GM18517 (cell line): ENCODE measurements at regions not wholly inside any gene's neighbourhood (a gene's known extent, or its start where the extent isn't known, plus 50 kb on each side); places are given as distances from the start of the nearest gene placed in this dataset.

Source experiments
- ATAC-seq: cut with Tn5 transposase; IDR thresholded peaks from one replicate; pipeline ENCODE4 v1.9.1; 2021; ENCODE audit warnings: mild to moderate bottlenecking, moderate library complexity; ENCODE audit not compliant: unreplicated experiment

DNA sequence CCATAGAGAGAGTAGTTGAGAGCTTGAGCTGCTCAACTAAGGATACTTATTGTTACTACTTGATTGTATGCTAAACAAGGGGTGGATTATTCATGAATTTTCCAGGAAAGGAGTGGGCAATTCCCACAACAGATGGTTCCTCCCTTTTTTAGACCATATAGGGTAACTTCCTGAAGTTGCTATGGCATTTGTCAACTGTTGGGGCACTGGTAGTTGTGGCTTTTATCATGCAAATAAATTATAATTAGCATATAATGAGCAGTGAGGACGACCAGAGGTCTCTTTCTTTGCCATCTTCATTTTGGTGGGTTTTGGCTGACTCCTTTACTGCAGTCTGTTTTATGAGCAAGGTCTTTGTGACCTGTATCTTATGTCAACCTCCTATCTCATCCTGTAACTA is 1403.5 kb upstream of the PABPC4L start:
- no peak for ATAC-seq

DNA sequence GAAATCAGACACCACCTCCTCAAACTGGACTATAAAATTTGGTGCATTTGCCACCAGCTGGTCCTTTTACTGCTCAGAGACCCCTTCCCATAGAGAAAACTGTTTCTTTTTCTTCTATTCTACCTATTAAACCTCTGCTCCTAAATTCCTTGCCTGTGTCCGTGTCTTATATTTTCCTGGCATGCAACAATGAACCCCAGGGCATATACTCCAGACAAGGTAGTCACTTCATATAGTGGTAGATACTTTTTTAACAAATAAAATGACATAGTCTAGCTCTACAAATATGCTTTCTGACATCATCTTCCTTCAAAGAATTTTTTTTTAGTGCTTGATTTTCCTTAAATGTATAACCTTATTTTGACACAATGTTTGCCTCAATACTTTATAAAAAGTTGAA is 1402.9 kb upstream of the PABPC4L start:
- ATAC-seq, result no peak

DNA sequence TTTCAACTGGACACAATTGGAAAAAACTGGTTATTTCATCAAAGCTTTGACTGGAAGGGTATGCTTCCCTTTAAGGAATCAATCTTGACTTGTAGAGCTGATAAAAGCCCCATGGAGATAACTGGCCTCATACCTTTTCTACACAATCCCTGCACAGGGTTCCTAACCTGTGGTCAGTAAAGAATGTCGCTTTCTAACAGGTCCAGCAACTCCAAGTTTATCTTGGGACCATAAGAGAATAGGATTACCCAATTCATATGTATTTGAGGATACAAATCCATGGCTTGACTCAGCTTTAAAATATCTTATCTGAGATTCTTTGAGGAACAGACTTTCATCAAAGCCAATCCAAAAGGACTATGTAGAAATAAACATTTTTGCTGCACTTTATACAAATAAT is 1399.8 kb upstream of the PABPC4L start:
- no peak for ATAC-seq

DNA sequence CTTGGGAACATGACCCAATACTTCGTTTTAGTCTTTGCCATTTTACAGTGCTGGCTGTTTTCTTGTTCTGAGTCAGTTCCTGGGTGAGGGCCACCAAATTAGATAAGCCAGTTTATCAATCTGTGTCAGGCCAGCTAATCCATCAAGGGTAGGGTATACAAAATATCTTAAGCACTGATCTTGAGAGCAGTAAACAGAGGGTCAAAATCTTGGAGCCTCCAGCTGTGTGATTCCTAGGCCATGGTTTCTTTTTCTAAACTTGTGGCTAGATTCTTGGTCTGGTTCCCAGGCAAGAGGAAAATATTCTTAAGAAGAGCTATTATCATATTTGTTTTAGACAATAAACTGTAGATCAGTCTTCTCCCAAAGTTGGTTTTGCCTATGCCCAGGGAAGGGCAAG is 1396.6 kb upstream of the PABPC4L start:
- ATAC-seq, result no peak

DNA sequence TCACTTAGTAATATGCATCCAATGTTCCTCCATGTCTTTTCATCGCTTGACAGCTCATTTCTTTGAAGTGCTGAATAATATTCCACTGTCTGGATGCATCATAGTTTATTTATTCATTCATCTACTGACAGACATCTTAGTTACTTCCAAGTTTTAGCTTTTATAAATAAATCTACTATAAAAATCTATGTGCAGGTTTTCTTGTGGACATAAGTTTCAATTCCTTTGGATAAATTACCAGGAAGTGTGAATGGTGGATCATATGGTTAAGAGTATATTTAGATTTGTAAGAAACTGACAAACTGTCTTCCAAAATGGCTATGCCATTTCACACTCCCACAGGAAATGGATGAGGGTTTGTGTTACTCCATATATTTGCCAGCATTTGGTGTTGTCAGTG is 1392.9 kb upstream of the PABPC4L start:
- ATAC-seq, result no peak

DNA sequence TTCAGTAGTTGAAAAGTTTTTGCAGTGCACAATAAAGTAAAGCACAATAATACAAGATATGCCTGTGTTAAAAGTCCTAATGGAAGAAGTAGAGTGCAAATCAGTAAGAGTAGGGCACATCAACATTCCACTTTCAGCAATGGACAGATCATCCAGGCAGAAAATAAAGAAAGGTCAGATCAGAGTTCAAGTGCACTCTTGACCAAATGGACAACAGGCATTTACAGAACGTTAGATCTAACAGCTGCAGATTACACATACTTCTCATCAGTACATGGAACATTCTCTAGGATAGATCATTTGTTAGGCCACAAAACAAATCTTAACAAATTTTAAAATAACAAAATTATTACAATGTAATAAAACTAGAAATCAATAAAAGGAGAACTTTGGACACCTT is 1373.5 kb upstream of the PABPC4L start:
- ATAC-seq, result no peak

DNA sequence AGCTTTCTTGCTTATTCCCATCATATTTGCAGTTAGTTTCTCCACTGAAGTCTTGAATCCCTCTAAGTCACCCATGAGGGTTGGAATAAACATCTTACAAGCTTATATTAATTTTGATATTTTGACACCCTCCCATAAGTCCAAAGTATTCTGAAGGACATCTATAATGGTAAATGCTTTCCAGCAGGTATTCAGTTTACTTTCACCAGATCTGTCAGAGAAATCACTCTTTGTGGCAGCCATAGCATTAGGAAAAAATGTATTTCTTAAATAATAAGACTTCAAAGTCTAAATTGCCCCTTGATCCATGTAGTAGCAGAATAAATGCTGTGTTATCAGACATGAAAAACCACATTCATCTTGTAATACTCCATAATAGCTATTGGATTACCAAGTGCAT is 1371.7 kb upstream of the PABPC4L start:
- ATAC-seq, result no peak

DNA sequence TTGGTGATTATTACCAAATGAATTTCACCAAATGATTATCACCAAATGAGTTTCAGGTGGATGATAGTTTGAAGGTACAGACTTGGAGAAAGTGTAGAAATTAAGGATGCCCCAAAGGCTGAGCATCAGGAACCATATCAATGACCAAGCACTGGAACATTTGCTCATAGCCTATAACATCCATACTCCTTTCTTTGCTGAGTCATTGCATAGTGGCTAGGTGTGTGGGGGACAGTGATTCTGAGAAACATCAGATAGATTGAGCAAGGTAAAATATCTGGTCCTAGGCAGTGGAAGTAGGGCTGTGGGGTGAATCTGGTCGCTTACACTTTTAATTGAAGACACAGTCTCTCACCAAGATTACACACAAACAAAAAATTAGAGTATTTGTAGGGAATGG is 1362.5 kb upstream of the PABPC4L start:
- ATAC-seq, result no peak

DNA sequence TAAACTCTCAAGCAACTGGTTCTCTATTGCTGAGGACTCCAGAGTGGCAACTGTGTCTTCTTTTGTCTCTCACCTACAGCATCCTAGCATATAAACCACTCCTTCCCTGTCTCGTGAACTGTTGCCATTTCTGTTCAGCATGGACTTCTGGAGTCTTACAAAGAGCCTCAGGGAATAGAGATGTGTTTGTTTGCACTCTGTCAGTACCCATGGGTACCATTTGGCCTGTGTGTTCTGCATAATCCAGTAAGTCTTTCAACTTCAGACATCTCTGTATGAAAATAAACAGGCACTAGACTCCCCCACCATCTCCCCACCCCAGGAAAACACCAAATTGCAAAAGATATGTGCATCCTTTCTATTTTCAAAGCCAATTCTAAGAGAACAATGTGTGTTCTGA is 1351.6 kb upstream of the PABPC4L start:
- no peak for ATAC-seq

DNA sequence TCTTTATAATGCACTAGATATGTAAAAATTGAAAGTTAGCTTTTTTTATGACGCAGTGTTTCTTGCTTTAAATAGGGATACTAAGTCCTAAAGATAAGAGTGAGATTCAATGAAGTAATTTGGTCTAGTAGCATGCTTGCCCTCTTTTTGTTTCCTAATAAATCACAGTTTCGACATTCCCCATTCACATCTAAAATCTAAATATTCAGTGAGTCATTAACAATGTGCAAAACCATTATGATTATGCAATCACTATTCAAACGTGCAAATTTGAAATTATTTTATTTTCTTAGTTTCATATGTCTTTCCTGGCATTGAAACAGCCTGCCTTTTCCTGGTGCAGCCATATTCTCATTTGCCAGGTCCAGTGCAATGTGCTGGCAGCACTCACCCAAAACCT is 1350.5 kb upstream of the PABPC4L start:
- ATAC-seq, result no peak

DNA sequence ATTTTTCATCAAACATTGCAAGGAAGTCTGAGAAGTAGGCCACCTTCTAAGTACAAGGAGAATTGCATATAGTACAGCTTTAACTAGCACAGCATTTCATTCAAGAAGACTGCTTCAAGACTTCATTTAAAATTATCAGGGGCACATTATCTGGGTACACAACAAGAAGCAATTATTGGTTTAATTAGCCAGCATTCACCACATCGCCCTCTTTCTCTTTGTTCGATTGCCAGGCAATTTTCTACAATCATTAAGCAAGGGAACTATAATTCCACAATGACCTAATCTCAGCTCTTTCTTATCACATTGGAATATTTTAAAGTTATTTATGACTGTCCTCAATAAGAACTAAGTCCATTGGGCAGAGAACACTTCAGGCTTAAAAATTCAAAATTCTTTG is 1347.1 kb upstream of the PABPC4L start:
- no peak for ATAC-seq

DNA sequence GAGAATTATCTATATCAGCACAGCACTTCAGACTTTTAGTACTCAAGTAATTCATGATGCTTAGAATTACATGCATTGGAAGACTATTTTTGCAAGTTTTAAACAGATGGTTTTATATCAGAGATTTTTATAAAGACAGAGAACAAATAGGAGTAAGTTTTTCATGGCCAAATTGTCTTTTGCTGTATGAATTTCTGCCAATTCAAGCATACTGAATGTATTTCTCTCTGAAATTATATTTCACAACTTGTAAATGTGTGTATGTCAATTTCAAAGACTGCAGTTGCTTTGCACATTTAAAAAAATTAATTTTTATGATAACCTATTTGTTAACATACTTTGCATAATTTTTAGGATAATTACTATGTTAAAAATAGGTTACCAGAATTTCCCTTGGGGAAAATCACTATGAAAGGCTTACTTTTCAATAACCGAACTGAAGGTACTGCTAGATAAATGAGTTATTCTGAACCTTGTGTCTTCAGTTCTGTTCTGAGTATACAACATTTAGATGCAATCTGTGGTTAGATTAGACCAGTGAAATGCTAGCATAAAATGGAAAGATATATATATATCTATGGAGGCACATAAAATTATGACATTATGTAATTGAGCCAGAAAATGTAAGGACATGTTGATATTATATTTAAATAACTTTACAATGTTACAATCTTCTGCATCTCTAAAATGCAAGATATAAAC is 1344.2 kb upstream of the PABPC4L start:
- no peak for ATAC-seq

DNA sequence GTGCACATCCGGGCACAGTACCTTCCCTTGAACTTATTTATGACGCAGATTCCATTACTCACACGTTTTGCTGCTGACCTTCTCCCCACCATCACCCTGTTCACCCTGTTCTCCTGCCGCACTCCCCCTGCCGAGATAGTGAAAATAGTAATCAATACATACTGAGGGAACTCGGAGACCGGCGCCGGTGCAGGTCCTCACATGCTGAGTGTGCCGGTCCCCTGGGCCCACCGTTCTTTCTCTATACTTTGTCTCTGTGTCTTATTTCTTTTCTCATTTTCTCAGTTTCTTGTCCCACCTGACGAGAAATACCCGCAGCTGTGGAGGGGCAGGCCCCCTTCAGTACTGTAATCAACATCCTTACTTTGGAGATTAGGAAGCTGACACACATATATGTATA is 1337.1 kb upstream of the PABPC4L start:
- no peak for ATAC-seq

DNA sequence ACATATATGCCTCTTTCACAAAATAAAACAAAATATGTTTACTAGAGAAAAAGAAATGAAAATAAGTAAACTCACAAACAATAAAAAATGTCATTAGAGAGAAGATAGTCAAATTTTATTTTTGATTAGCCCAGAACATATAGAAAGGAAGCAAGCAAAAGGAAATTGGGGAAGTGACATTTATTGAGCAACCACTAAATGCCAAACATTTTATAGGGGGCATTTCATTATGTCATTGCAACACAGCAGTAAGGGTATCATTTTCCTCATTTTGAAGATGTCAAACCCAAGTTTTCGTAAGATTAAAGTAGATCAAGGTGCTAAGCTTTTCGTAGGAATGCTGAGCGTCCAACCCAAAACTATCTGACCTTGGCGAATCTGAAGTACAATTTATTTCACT is 1331.5 kb upstream of the PABPC4L start:
- no peak for ATAC-seq

DNA sequence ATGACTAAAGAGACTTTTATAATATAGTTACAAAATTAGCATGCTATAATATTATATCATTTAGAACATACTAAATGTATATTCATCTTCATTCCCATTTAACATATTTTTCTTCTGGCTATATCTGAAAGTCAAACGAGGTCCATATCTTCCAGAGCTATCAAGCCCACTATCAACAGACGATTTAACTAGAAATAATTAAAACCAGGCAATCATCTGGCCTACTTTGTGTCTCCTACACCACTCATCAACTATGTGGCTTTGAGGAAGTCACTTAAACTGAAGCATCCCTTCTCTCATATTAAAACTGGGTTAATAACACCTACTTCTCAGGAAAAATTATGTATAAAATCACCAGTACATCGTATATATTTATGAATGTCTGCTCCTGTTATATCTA is 1330.5 kb upstream of the PABPC4L start:
- no peak for ATAC-seq

DNA sequence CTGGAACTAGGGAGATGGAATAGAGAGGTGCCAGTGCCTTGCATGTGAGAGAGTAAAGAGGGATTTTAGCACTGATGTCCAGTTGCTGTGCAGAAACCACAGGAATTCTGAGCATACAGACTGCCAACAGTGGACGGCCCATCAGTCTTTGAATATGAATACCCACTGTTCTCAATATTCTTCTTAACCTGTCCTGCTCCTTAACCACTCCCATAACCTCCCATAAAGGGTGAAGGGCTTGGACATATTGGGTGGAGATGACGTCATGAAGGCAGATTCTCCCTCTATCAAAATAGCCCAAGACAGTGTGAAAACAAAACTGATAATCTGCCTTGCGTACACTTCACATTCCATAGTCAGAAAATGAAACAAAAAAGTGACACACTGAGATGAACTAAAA is 1313.7 kb upstream of the PABPC4L start:
- no peak for ATAC-seq

DNA sequence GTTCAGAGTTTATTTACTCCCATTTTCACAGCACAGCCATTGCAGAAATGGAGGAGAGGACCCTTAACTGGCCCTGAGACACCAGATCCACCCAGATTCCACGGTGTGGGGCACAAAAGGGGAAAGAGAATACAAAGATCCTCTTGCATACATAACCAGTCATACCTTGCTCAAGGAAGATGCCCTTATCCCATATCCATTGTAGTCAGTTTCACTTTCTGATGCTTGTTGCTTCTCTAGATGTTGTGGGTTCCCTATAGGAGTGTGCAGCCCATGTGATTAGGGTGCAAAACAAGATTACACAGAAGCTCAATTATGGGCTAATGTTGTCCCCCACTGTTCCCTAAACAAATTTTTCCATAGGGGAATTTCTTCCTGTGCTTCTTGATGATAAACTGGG is 1309.0 kb upstream of the PABPC4L start:
- ATAC-seq, result no peak

DNA sequence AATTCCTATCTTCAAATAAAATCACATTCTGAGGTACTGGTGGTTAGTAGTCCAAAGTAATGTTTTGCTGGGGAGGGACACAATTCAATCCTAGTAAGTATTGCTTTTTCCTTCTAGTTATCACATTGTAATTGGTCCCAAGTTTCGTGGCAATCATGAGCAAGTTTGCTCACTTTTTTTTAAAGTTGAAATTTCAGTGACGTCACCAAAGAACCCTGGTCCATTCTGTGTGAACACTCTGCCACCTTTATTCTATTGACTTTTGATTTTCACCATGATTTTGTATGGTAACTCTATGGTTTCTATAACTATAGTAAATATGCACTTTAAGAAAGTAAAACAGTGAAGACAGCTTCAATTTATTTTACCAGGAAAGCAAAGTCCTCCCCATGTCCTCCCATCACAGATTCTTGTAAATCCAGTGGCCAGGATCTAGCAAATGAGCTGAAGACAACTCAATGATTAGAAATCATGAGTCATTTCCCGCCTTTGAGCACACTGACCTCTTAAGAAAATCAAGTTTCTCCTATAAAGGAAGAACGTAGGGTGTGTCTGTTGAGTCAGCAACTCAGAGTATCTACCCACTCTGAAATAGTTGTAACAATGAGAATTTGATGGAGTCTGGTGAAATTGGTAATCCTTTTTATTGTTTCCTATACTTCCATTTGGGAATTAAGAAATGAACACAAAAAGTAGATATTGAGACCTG is 1306.6 kb upstream of the PABPC4L start:
- ATAC-seq, result no peak

DNA sequence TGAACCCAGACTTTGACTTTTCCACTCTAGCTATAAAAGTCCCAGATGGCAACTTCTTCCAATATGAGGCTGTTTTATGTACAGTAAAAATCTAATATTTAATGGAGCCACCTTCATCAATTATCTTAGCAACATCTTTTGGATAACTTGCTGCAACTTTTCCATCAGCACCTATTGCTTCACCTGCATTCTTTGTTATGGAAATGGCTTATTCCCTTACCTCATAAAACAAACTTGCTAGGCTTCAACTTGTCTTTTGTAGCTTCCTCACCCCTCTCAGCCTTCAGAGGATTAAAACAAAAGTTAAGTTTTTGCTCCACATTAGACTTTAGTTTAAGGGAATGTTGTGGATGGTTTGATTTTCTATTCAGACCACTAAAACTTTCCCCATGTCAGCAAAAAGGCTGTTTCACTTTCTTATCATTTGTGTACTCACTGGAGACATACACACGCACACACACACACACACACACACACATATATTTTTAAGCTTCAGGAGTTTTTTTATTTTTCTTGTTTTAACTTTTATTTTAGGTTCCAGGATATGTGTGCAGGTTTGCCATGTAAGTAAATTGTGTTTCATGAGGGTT is 1296.1 kb upstream of the PABPC4L start:
- no peak for ATAC-seq

DNA sequence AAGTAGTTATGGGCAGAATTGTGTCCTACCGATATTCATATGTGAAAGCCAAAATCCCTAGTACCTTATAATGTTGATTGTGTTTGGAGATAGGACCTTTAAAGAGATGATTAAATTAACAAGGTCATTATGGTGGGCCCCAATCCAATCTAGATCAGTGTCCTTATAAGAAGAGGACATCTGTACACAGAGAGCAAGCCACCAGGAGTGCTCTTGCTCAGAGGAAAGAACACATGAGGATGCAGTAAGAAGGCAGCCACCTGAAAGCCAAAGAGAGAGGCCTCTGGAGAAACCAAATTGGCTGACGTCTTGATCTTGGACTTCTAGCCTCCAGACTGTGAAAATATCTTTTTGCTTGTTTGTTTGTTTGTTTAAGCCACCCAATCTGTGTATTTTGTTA is 1290.8 kb upstream of the PABPC4L start:
- ATAC-seq, result no peak

DNA sequence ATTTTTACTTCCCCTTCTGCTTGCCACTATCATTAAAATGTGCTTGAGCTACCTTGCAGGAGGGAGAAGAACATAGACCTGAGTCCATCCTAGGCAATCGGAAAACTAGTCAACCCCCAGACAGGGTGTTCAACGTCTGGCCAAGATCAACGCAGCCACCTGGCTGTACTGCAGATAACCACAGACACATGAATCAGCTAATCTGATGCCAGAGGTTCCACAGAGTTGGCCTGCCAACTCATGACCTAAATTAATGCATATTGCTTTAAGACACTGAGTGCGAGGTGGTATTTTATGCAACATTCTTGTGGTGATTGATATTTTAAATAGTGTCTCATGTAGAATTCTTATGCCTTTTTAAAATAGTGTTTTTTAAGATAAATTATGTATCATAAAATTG is 1283.8 kb upstream of the PABPC4L start:
- ATAC-seq, result no peak

DNA sequence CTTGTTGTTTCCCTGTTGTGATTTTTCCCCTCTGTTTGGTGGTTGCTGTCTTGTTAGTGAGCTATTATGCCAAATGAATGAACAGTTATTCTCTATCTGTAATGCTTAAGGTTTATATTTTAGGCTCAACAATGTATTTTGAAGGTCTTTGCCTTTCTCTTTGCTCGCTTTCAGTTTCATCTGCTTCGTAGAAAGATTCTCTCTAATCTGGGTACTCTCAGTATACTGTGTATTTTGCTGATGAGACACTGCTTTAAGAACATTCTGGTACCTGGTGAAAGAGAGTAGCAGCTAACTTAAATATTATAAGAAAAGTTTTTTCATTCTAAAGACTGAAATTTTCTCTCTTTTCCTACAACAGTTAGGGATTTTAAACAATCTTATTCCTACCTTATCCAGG is 1274.7 kb upstream of the PABPC4L start:
- no peak for ATAC-seq

DNA sequence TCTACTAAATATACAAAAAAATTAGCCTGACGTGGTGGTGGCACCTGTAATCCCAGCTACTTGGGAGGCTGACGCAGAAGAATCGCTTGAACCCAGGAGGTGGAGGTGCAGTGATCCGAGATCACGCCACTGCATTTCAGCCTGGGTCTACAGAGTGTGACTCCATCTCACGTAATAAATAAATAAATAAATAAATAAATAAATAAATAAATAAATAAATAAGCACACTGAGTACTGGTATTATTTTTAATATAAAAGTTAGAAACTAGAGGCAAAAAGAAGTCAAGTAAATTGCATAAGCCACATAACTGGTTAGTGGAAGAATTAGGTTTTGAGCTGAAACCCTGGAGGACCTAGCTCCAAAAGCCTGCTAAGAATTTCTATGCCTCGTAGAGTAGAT is 1262.7 kb upstream of the PABPC4L start:
- no peak for ATAC-seq
